Right lobe of liver (tissue), 4 donors: ENCODE measurements at regions not wholly inside any gene's neighbourhood (a gene's known extent, or its start where the extent isn't known, plus 50 kb on each side); places are given as distances from the start of the nearest gene placed in this dataset.

ENCODE experiments used
- POLR2A ChIP-seq: fragments of 450-650 bp; IDR thresholded peaks from one replicate; pipeline ENCODE4 v1.6.1; 2017; ENCODE audit warnings: antibody characterized with exemption, mild to moderate bottlenecking
- TF ChIP-seq, protein P1 (sequence below), 4 donors: fragments of 200-600 bp in 3 of 4; fragments of 450-650 bp in 1 of 4; IDR thresholded peaks; one replicate each; pipeline versions ENCODE4 v1.5.1 to v1.8.0; 2016 to 2022; ENCODE audit warnings: antibody characterized with exemption in 4 of 4, mild to moderate bottlenecking in 2 of 4
- donor health status: DM: no; HTN: no; CAD: no.
- donor health status: DM: no; HTN: no; CAD: no.
- donor health status: DM: no; HTN: yes; CAD: no.

DNA sequence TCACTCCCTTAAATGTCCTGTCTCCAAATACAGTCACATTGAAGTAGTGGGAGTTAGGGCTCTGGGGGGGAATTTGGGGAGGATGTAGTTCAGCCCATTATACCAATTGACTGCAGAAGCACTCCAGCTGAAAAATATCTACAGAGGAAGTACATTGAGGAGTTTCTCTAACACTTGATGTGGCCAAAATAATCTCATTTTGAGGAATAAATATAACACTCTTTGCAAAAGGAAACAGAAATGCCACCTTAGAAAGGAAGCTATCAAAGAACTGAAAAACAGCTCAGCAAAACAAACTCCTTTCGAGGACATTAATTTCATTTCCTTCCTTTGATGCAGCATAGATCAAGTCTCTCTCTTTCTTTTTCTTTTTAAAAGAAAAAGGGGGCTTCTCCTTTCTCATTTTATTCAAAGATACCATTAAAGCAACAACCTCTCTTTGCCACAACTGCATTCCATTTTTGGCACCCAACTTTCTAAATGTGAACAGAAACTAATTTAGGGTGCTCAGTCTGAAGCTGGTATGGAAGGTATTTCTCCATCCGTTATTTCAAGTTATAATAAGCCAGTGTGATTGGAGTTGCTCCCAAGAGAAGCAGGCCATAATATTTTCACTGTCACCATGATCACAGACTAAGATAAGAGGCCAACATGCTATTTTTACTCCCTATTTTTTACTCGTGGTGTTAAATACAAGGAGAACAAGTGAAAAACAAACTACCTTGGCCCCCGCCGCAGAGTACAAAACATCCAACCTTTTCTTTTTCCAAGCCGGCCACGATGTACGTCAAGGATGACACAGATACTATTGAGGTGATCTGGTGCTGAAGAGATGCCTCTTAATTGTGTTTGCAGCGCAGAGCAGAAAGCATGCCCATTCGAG is 230.4 kb upstream of the GATB start:
- TF ChIP-seq, protein P1, sequence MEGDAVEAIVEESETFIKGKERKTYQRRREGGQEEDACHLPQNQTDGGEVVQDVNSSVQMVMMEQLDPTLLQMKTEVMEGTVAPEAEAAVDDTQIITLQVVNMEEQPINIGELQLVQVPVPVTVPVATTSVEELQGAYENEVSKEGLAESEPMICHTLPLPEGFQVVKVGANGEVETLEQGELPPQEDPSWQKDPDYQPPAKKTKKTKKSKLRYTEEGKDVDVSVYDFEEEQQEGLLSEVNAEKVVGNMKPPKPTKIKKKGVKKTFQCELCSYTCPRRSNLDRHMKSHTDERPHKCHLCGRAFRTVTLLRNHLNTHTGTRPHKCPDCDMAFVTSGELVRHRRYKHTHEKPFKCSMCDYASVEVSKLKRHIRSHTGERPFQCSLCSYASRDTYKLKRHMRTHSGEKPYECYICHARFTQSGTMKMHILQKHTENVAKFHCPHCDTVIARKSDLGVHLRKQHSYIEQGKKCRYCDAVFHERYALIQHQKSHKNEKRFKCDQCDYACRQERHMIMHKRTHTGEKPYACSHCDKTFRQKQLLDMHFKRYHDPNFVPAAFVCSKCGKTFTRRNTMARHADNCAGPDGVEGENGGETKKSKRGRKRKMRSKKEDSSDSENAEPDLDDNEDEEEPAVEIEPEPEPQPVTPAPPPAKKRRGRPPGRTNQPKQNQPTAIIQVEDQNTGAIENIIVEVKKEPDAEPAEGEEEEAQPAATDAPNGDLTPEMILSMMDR (IDR thresholded peaks at IDR 0.05): no peak
- TF ChIP-seq POLR2A: no peak
